Activated B cell treated with CpG ODN at 0.5 μM for 24 hours (primary cell): ENCODE measurements at regions not wholly inside any gene's neighbourhood (a gene's known extent, or its start where the extent isn't known, plus 50 kb on each side); places are given as distances from the start of the nearest gene placed in this dataset.

Experiments used
- ATAC-seq: fragments of 200-7000 bp; cut with Tn5 transposase; one replicate; pipeline ENCODE4 v1.10.0; 2021; ENCODE audit warnings: low read depth, mild to moderate bottlenecking, moderate library complexity
- CTCF ChIA-PET: fragments of 350-600 bp; sonication (Branson Sonifier 250); formaldehyde crosslinking; loops from one replicate; lab custom pipeline; 2021; ENCODE audit warnings: antibody characterized with exemption; lab: Charles Lee
- POLR2A ChIA-PET: fragments of 350-600 bp; sonication (Branson Sonifier 250); formaldehyde crosslinking; loops from one replicate; lab custom pipeline; 2021; ENCODE audit warnings: antibody characterized with exemption; lab: Charles Lee
- DNase-seq: peaks from one replicate; pipeline ENCODE4 v3.0.0; 2022
- H3K27ac Mint-ChIP-seq: one replicate; pipeline ENCODE4 v1.8.0; 2020; ENCODE audit warnings: mixed read lengths
- H3K27me3 Mint-ChIP-seq: one replicate; pipeline ENCODE4 v1.8.0; 2021; ENCODE audit warnings: mixed read lengths
- H3K36me3 Mint-ChIP-seq: one replicate; pipeline ENCODE4 v1.8.0; 2021; ENCODE audit warnings: low read depth, mixed read lengths
- H3K4me1 Mint-ChIP-seq: one replicate; pipeline ENCODE4 v1.8.0; 2021; ENCODE audit warnings: mixed read lengths
- H3K4me3 Mint-ChIP-seq: one replicate; pipeline ENCODE4 v1.8.0; 2020; ENCODE audit warnings: mild to moderate bottlenecking, mixed read lengths
- H3K9me3 Mint-ChIP-seq: one replicate; pipeline ENCODE4 v1.8.0; 2020; ENCODE audit warnings: mixed read lengths
- intact Hi-C: fragments of 100-400 bp; cut with micrococcal nuclease; formaldehyde crosslinking; loops from one replicate; pipeline ENCODE4 v1.15.1; 2024
- TF ChIP-seq, protein P1 (sequence below): fragments of 200-600 bp; IDR thresholded peaks from one replicate; pipeline ENCODE4 v1.8.0; 2022; ENCODE audit warnings: antibody characterized with exemption, mild to moderate bottlenecking

DNA sequence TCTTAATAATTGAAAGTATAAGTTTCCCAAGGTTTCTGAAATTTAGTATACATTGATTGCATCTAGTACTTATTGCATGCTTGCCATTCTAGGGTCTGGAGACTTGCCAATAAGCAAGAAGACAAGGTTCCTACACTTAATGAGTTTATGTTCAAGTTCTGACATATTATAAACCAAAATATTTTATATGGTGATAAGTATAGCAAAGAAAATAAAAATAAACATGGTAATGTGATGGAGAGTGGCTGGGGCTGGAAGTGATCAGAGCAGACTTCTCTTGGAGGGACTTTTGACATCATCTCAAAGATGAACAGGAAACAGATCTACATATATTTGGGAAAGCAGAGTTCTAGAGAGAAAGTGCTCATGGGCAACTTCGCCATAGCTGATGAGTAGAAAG lies 119.5 kb upstream of the EPHA4 start:
- no peaks in the 10 kb centered on the region for H3K9me3 Mint-ChIP-seq
- H3K36me3 Mint-ChIP-seq = no peaks in the 10 kb centered on the region
- H3K27me3 Mint-ChIP-seq = no peaks in the 10 kb centered on the region
- intact Hi-C loops = no loop called here
- H3K27ac Mint-ChIP-seq = no peak overlapping the region
- TF ChIP-seq, protein P1, sequence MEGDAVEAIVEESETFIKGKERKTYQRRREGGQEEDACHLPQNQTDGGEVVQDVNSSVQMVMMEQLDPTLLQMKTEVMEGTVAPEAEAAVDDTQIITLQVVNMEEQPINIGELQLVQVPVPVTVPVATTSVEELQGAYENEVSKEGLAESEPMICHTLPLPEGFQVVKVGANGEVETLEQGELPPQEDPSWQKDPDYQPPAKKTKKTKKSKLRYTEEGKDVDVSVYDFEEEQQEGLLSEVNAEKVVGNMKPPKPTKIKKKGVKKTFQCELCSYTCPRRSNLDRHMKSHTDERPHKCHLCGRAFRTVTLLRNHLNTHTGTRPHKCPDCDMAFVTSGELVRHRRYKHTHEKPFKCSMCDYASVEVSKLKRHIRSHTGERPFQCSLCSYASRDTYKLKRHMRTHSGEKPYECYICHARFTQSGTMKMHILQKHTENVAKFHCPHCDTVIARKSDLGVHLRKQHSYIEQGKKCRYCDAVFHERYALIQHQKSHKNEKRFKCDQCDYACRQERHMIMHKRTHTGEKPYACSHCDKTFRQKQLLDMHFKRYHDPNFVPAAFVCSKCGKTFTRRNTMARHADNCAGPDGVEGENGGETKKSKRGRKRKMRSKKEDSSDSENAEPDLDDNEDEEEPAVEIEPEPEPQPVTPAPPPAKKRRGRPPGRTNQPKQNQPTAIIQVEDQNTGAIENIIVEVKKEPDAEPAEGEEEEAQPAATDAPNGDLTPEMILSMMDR = no peak
- H3K4me3 Mint-ChIP-seq = no peak overlapping the region
- ATAC-seq (no peak), DNase-seq (no peak)
- no peaks in the 10 kb centered on the region for H3K4me1 Mint-ChIP-seq
- POLR2A ChIA-PET = no interaction called here
- CTCF ChIA-PET = no interaction called here

DNA sequence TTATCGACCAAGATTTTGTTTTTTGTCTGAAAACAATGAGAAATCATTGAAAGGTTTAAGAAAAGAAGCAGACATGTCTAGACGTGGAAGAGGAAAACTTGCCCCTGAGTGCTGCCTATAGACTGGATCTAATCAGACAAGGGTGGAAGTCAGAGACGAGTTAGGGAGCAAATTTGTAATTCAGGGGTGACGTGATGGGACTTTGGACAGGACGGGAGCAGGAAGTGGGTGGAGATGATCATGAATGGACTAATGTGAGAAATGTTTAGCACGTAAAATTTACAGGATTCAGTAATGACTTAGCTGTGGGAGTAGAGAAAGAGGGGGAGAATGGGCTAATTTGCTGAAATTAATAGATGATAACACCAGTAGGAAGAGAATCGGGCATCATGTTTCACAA lies 117.0 kb upstream of the EPHA4 start:
- no peak overlapping the region for H3K4me3 Mint-ChIP-seq
- ChIA-PET CTCF (no interaction called here), POLR2A (no interaction called here)
- H3K27ac Mint-ChIP-seq = no peak overlapping the region
- DNase-seq (no peak), ATAC-seq (no peak)
- intact Hi-C loops = no loop called here
- no peaks in the 10 kb centered on the region for H3K36me3 Mint-ChIP-seq
- TF ChIP-seq, protein P1 = no peak
- H3K27me3 Mint-ChIP-seq = no peaks in the 10 kb centered on the region
- H3K9me3 Mint-ChIP-seq = no peaks in the 10 kb centered on the region
- H3K4me1 Mint-ChIP-seq = no peaks in the 10 kb centered on the region

DNA sequence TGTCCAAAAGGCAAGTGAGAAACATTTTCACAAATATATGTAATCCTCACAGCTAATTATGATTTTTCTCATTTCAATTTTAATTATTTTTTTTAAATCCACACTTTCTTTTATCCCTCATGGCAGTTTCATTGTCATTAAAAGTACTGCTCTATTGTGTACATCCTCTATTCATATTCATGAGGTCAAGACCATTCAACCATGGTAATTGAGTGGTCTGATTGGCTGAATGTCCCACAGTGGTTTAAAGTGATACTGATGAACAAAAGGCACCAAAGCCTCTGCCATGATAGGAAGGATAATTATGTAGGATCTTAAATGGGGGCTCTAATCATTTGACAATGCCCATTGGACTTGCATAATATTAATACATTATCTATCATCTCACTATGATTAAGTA lies 108.4 kb upstream of the EPHA4 start:
- DNase-seq (no peak), ATAC-seq (no peak)
- Mint-ChIP-seq H3K36me3 (no peaks in the 10 kb centered on the region), H3K27ac (no peak overlapping the region), H3K9me3 (no peaks in the 10 kb centered on the region), H3K4me3 (no peak overlapping the region), H3K27me3 (no peaks in the 10 kb centered on the region), H3K4me1 (no peaks in the 10 kb centered on the region)
- intact Hi-C loops = no loop called here
- ChIA-PET POLR2A (no interaction called here), CTCF (no interaction called here)
- TF ChIP-seq, protein P1 = no peak

DNA sequence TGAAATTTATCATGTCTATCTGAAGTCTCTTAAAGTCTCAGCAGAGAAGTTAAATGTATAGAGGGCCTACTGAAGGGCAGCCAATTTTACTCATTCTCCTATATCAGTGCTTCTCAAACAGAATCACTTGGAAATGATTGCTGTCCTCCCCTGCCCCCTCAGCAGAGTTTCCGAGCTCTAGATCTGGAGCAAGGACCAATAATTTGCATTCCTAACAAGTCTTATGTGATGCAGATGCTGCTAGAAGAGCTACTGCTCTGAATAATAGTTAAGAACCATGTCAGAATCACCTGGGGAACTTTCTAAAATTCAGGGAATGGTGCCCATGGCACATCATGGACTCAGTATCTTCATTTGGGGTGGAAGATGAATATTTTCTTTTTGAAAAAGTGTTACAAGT lies 105.6 kb upstream of the EPHA4 start:
- no peaks in the 10 kb centered on the region for H3K27me3 Mint-ChIP-seq
- ATAC-seq (no peak), DNase-seq (no peak)
- intact Hi-C loops = no loop called here
- H3K36me3 Mint-ChIP-seq = no peaks in the 10 kb centered on the region
- no peaks in the 10 kb centered on the region for H3K9me3 Mint-ChIP-seq
- H3K4me1 Mint-ChIP-seq = no peaks in the 10 kb centered on the region
- ChIA-PET CTCF (no interaction called here), POLR2A (no interaction called here)
- no peak overlapping the region for H3K4me3 Mint-ChIP-seq
- TF ChIP-seq, protein P1 = no peak
- H3K27ac Mint-ChIP-seq = no peak overlapping the region

DNA sequence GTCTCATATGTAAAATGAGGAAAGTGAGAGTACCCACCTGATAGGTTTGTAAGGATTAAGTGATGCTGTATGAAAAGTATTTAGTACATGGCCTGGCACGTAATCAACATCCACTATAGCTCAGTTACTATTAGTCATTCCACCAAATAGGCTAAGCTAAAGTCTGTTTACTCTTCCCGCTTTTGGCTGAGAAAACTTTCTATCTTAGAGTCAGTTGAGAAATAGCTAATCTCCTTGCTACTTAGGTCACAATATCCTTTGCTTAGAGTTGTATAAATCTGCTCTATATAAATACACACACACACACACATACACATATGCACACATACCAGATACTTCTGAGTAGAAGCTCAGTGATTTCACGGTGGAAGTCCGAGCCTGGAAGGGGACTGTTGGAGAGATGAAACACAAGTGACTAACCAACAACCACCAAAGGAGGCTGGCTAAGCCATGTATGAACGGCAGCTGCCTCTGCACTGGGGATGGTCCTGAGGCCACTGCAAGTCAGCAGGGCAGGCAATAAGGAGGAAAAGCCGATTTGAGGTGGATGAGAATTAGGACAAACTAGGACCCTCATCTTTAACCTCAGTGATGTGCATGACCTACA lies 104.6 kb upstream of the EPHA4 start:
- CTCF ChIA-PET = no interaction called here
- TF ChIP-seq, protein P1 = no peak
- intact Hi-C loops = no loop called here
- Mint-ChIP-seq H3K4me3 (no peak overlapping the region), H3K27me3 (no peaks in the 10 kb centered on the region), H3K4me1 (no peaks in the 10 kb centered on the region), H3K36me3 (no peaks in the 10 kb centered on the region), H3K9me3 (no peaks in the 10 kb centered on the region), H3K27ac (no peak overlapping the region)
- POLR2A ChIA-PET = no interaction called here
- ATAC-seq = no peak
- no peak for DNase-seq
